DOHH2 (cell line): ENCODE measurements at regions not wholly inside any gene's neighbourhood (a gene's known extent, or its start where the extent isn't known, plus 50 kb on each side); places are given as distances from the start of the nearest gene placed in this dataset.

Experiments
- CTCF ChIP-seq: fragments of 200-600 bp; sonication (generic); IDR thresholded peaks from one replicate; pipeline ENCODE4 v1.5.1; 2014; ENCODE audit warnings: antibody characterized with exemption, mild to moderate bottlenecking, low read depth, low read length; ENCODE audit not compliant: poor library complexity, severe bottlenecking
- EZH2phosphoT487 ChIP-seq: fragments of 200-600 bp; sonication (generic); IDR thresholded peaks from 2 replicates; pipeline ENCODE4 v1.6.1; 2017; ENCODE audit warnings: borderline replicate concordance, mild to moderate bottlenecking, antibody characterized with exemption, low read length, moderate library complexity, mixed read lengths

DNA sequence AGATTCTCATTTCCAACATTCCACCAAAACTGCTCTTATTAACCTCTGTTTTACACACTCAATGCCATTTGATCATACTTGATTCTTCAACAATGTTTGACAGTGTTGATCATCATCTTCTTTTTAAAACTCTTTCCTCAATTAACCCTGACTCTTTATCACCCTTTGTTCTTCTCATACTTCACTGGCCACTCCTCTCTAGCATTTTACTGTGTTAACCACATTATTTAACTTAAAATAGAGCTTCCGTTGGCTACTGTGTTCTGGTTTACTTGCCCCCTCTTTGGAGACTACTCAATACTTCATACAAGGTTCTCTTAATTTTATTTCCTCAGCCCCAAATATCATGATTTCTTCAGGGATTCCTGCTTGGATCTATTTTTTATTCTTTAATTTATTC is 121.1 kb upstream of the SPRY2 start:
- TF ChIP-seq CTCF, result no peak
- TF ChIP-seq EZH2phosphoT487, result no peak
